Uterus (tissue), 3 donors: ENCODE measurements at regions not wholly inside any gene's neighbourhood (a gene's known extent, or its start where the extent isn't known, plus 50 kb on each side); places are given as distances from the start of the nearest gene placed in this dataset.

Source experiments
- DNase-seq, 2 donors: peaks; one replicate each; pipeline ENCODE4 v3.0.0-alpha.2; 2019 to 2020
- H3K27ac ChIP-seq, 2 donors: fragments of 200-600 bp; sonication (generic); 1 replicate in 1 of 2; 2 replicates in 1 of 2; pipeline ENCODE4 v1.5.1; 2016 to 2018
- H3K27me3 ChIP-seq, 2 donors: fragments of 200-600 bp; sonication (generic); one replicate each; pipeline ENCODE4 v1.5.1; 2018 to 2019; ENCODE audit warnings: control low read depth in 1 of 2
- H3K36me3 ChIP-seq, 2 donors: fragments of 200-600 bp; sonication (generic); one replicate each; pipeline ENCODE4 v1.5.1; 2019; ENCODE audit warnings: control low read depth in 1 of 2
- H3K4me1 ChIP-seq, 2 donors: fragments of 200-600 bp; sonication (generic); one replicate each; pipeline ENCODE4 v1.5.1; 2018 to 2019; ENCODE audit warnings: control low read depth in 1 of 2
- H3K4me3 ChIP-seq, 2 donors: fragments of 200-600 bp; sonication (generic); 1 replicate in 1 of 2; 2 replicates in 1 of 2; pipeline ENCODE4 v1.5.1; 2018 to 2019; ENCODE audit warnings: mild to moderate bottlenecking in 1 of 2
- H3K9me3 ChIP-seq, 2 donors: fragments of 200-600 bp; sonication (generic); one replicate each; pipeline ENCODE4 v1.5.1; 2019; ENCODE audit warnings: control low read depth in 1 of 2
- POLR2A ChIP-seq, 2 donors: fragments of 450-650 bp; IDR thresholded peaks; one replicate each; pipeline ENCODE4 v1.6.1; 2016; ENCODE audit warnings: antibody characterized with exemption in 2 of 2, mild to moderate bottlenecking in 1 of 2, moderate library complexity in 1 of 2
- intact Hi-C: fragments of 100-400 bp; cut with DNase I; formaldehyde crosslinking; loops from one replicate; pipeline ENCODE4 v1.15.1; 2023; ENCODE audit warnings: low total_unique reads
- TF ChIP-seq, protein P1 (sequence below), 4 experiments: fragments of 200-600 bp in 2 of 4; fragments of 450-650 bp in 2 of 4; sonication (generic) in 2 of 4; IDR thresholded peaks; one replicate each; pipeline ENCODE4 v1.5.1; 2016 to 2019; ENCODE audit warnings: antibody characterized with exemption in 4 of 4, mild to moderate bottlenecking in 2 of 4, moderate library complexity in 1 of 4
- donor health status: DM: yes; HTN: yes; CAD: no.

DNA sequence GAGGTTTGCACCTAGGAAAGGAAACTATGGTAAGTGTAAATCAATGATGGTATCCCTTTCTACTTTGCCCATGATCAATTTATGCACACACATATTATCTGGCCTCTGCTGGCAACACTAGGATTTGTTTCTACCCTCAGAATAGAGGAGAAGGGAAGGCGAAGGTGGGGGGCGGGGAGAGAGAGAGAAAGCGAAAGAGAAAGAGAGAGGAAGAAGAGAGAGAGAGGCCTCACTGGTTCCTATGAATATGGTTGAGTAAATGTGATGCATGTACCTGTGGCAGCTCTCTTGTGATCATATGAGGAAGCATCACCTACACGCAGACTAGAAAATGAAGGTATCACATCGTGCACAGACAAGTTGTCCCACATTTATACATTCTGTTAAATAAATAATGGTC lies 882.0 kb upstream of the SLITRK6 start:
- TF ChIP-seq POLR2A (IDR thresholded peaks at IDR 0.05) = no peak
- TF ChIP-seq, protein P1, sequence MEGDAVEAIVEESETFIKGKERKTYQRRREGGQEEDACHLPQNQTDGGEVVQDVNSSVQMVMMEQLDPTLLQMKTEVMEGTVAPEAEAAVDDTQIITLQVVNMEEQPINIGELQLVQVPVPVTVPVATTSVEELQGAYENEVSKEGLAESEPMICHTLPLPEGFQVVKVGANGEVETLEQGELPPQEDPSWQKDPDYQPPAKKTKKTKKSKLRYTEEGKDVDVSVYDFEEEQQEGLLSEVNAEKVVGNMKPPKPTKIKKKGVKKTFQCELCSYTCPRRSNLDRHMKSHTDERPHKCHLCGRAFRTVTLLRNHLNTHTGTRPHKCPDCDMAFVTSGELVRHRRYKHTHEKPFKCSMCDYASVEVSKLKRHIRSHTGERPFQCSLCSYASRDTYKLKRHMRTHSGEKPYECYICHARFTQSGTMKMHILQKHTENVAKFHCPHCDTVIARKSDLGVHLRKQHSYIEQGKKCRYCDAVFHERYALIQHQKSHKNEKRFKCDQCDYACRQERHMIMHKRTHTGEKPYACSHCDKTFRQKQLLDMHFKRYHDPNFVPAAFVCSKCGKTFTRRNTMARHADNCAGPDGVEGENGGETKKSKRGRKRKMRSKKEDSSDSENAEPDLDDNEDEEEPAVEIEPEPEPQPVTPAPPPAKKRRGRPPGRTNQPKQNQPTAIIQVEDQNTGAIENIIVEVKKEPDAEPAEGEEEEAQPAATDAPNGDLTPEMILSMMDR (IDR thresholded peaks at IDR 0.05) = no peak
- H3K4me3 ChIP-seq = no peak overlapping the region
- DNase-seq = no peak
- no peaks in the 10 kb centered on the region for H3K9me3 ChIP-seq
- H3K36me3 ChIP-seq = no peaks in the 10 kb centered on the region
- H3K27me3 ChIP-seq = no peaks in the 10 kb centered on the region
- H3K4me1 ChIP-seq = no peaks in the 10 kb centered on the region
- H3K27ac ChIP-seq = no peak overlapping the region
- intact Hi-C loops = no loop called here

DNA sequence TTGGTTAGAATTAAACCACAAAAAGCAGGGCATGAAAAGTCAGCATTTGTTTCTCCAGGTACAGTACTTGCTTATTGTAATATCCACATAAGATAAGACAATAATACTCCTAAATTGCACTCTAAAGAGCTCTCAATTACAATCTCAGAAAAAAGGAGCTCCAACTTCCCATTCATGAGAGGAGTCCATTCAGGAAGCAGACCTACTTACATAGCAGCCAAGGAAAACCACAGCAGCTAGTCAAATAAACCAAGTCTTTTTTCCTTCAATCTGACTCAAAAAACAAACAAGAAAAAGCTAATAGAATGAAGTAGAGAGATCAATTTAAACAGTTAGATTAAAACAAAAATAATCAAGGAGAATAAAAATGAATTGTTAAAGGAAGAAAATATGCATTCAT lies 885.2 kb upstream of the SLITRK6 start:
- intact Hi-C loops = no loop called here

DNA sequence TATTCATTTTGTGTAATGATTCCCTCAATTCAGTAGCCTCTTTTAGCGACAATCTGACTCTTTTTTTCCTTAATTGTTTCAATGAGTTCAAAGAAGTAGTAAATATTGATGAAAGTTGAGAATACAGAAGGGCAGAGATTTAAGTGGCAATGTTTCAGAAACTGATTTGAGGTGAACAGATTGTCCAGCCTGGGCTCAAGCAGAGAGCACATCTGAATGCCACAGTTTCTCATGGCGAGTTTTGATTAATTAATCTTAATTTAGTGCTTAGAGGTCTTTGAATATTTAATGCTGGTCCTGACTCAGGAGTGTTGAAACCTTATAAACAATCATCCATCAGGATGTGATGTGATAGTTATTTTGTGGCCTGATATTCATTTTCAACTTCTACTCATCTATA lies 890.7 kb upstream of the SLITRK6 start:
- Histone ChIP-seq H3K4me3 (no peak overlapping the region), H3K9me3 (no peaks in the 10 kb centered on the region), H3K36me3 (no peaks in the 10 kb centered on the region), H3K27me3 (no peaks in the 10 kb centered on the region), H3K4me1 (no peaks in the 10 kb centered on the region), H3K27ac (no peak overlapping the region)
- intact Hi-C loops = no loop called here
- no peak for TF ChIP-seq POLR2A (IDR thresholded peaks at IDR 0.05)
- TF ChIP-seq, protein P1 (IDR thresholded peaks at IDR 0.05) = no peak
- no peak for DNase-seq

More for the DNA sequence above, 885.2 kb upstream of the SLITRK6 start:
- Histone ChIP-seq H3K36me3 (no peaks in the 10 kb centered on the region), H3K27me3 (no peaks in the 10 kb centered on the region), H3K4me3 (no peak overlapping the region), H3K9me3 (no peaks in the 10 kb centered on the region), H3K27ac (no peak overlapping the region), H3K4me1 (no peaks in the 10 kb centered on the region)
- no peak for DNase-seq
- TF ChIP-seq, protein P1 (IDR thresholded peaks at IDR 0.05) = no peak
- no peak for TF ChIP-seq POLR2A (IDR thresholded peaks at IDR 0.05)

DNA sequence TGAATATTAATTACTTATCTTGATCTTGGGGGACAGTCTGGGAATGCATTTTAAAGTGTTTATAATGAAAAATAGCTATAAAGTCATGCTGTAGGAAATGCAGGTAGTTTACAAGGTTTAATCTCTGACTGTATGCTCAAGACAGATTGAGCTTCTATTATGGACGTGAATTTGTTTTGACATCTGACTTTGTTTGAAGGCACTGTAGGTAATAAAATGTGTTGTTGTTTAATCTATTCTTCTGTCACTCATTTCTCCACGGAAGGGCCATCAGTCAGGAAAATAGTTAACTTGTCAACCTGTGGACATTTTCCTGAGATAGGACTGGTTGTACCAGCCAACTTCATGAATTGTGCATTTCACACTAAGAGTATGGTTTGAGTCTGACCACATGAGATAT lies 893.1 kb upstream of the SLITRK6 start:
- Histone ChIP-seq H3K27ac (no peak overlapping the region), H3K27me3 (no peaks in the 10 kb centered on the region), H3K4me1 (no peaks in the 10 kb centered on the region), H3K36me3 (no peaks in the 10 kb centered on the region), H3K9me3 (no peaks in the 10 kb centered on the region), H3K4me3 (no peak overlapping the region)
- intact Hi-C loops = no loop called here
- DNase-seq = no peak
- TF ChIP-seq POLR2A (IDR thresholded peaks at IDR 0.05) = no peak
- TF ChIP-seq, protein P1 (IDR thresholded peaks at IDR 0.05) = no peak

DNA sequence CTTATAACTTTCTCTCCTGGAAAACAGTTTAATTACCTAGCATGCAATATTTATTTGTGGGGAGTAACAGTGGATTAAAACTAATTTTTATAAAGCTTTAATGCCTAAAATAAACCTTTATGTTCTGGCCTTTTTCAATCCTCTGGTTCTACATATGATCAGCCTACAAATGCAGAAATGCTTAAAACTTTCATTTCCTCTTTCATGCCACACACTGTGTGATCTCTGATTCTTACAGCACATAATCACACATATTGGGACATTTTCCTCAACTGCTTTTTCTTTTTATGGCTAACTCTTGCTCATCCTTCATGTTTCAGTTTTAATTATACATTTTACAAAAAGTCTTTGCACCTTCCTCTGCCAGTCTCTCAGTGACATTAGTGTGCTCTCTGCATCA lies 910.8 kb upstream of the SLITRK6 start:
- intact Hi-C loops = no loop called here
- no peak for TF ChIP-seq POLR2A (IDR thresholded peaks at IDR 0.05)
- TF ChIP-seq, protein P1 (IDR thresholded peaks at IDR 0.05) = no peak
- H3K4me1 ChIP-seq = no peaks in the 10 kb centered on the region
- H3K9me3 ChIP-seq = no peaks in the 10 kb centered on the region
- DNase-seq = no peak
- H3K27ac ChIP-seq = no peak overlapping the region
- H3K4me3 ChIP-seq = no peak overlapping the region
- H3K27me3 ChIP-seq = no peaks in the 10 kb centered on the region
- H3K36me3 ChIP-seq = no peaks in the 10 kb centered on the region
